ENCODE measurements at regions not wholly inside any gene's neighbourhood (a gene's known extent, or its start where the extent isn't known, plus 50 kb on each side); places are given as distances from the start of the nearest gene placed in this dataset.

GRCh38 chr12:66960704-66961690 lies 282.1 kb upstream of the GRIP1 start:
- TF ChIP-seq CREB1 (CRISPR knock-in tag; IDR thresholded peaks at IDR 0.05; ENCODE audit: low read depth), result no peak
- no peak for TF ChIP-seq CTCF (conservative IDR thresholded peaks at IDR 0.05; ENCODE audit: low read depth in 2 of 2)
- no peak for TF ChIP-seq POLR2AphosphoS5 (IDR thresholded peaks at IDR 0.05; ENCODE audit: low read depth)
- no peak for TF ChIP-seq EZH2 (IDR thresholded peaks at IDR 0.05; ENCODE audit: low read depth, unreplicated experiment)
- no peak for TF ChIP-seq EZH2phosphoT487 (IDR thresholded peaks at IDR 0.05; ENCODE audit: unreplicated experiment)
- TF ChIP-seq JUNB (IDR thresholded peaks at IDR 0.05; ENCODE audit: unreplicated experiment), result no peak
- TF ChIP-seq ZNF462 (CRISPR knock-in tag; IDR thresholded peaks at IDR 0.05), result no peak
- no peak for TF ChIP-seq REST (IDR thresholded peaks at IDR 0.05; ENCODE audit: unreplicated experiment)
- no peak for TF ChIP-seq ETS1 (IDR thresholded peaks at IDR 0.05)
- no peak for TF ChIP-seq NANOG (IDR thresholded peaks at IDR 0.05; ENCODE audit: borderline replicate concordance)
- TF ChIP-seq STAT1 (IDR thresholded peaks at IDR 0.05; ENCODE audit: unreplicated experiment), result no peak
- no peak for TF ChIP-seq ZNF331 (CRISPR knock-in tag; IDR thresholded peaks at IDR 0.05; ENCODE audit: low read depth)
